Astrocyte of the cerebellum (primary cell): ENCODE measurements at regions not wholly inside any gene's neighbourhood (a gene's known extent, or its start where the extent isn't known, plus 50 kb on each side); places are given as distances from the start of the nearest gene placed in this dataset.

ENCODE experiments used
- DNase-seq: peaks from one replicate; pipeline ENCODE4 v3.0.0-alpha.2; 2011; ENCODE audit warnings: low read depth
- H3K4me3 ChIP-seq: 2 replicates; pipeline ENCODE4 v1.5.1; 2011; ENCODE audit warnings: mild to moderate bottlenecking, low read depth, low read length, moderate library complexity
- CTCF ChIP-seq: IDR thresholded peaks from 2 replicates; pipeline ENCODE4 v1.5.1; 2012; ENCODE audit warnings: low read length, low read depth, moderate library complexity, mild to moderate bottlenecking; ENCODE audit errors: missing control alignments
- in situ Hi-C: cut with HindIII; loops from 2 replicates; pipeline ENCODE4 v1.10.0; 2017; ENCODE audit warnings: low sequenced_read_pairs

- in situ Hi-C loops = no loop called here
- no peak overlapping the region for H3K4me3 ChIP-seq
- no peak for DNase-seq
- no peak for TF ChIP-seq CTCF
These were observed 854.8 kb upstream of the SEL1L start for GRCh38 chr14:82388488-82388887.

GRCh38 chr14:82390586-82390985 is 856.9 kb upstream of the SEL1L start:
- no peak for TF ChIP-seq CTCF
- no peak for DNase-seq
- H3K4me3 ChIP-seq = no peak overlapping the region
- in situ Hi-C loops = no loop called here

- no peak for TF ChIP-seq CTCF
- in situ Hi-C loops = no loop called here
These were observed 861.3 kb upstream of the SEL1L start for GRCh38 chr14:82394916-82395315.

GRCh38 chr14:82398256-82398655 is 864.6 kb upstream of the SEL1L start:
- TF ChIP-seq CTCF = no peak
- in situ Hi-C loops = no loop called here
- H3K4me3 ChIP-seq = no peak overlapping the region
- no peak for DNase-seq

More at GRCh38 chr14:82394916-82395315, 861.3 kb upstream of the SEL1L start:
- H3K4me3 ChIP-seq = no peak overlapping the region
- no peak for DNase-seq

- no peak overlapping the region for H3K4me3 ChIP-seq
- in situ Hi-C loops = no loop called here
- TF ChIP-seq CTCF = no peak
- DNase-seq = no peak
These were observed 870.3 kb upstream of the SEL1L start for GRCh38 chr14:82403987-82404386.

GRCh38 chr14:82410064-82410463 is 876.4 kb upstream of the SEL1L start:
- no peak for DNase-seq
- TF ChIP-seq CTCF = no peak
- H3K4me3 ChIP-seq = no peak overlapping the region
- in situ Hi-C loops = no loop called here

GRCh38 chr14:82411298-82411697 is 877.6 kb upstream of the SEL1L start:
- no peak for TF ChIP-seq CTCF
- no peak for DNase-seq
- in situ Hi-C loops = no loop called here
- no peak overlapping the region for H3K4me3 ChIP-seq
